Dedifferentiated amniotic fluid mesenchymal stem cell (primary cell): ENCODE measurements at regions not wholly inside any gene's neighbourhood (a gene's known extent, or its start where the extent isn't known, plus 50 kb on each side); places are given as distances from the start of the nearest gene placed in this dataset.

Source experiments
- DNase-seq: peaks from one replicate; pipeline ENCODE4 v3.0.0-alpha.2; 2016; ENCODE audit errors: extremely low spot score

GRCh38 chr10:110355141-110355831, 50.6 kb upstream of the SMNDC1 start:
- DNase-seq, result no peak

GRCh38 chr10:110355922-110356627, 51.4 kb upstream of the SMNDC1 start:
- no peak for DNase-seq

GRCh38 chr10:110356628-110357245, 52.0 kb upstream of the SMNDC1 start:
- no peak for DNase-seq

GRCh38 chr10:110357252-110357780, 52.6 kb upstream of the SMNDC1 start:
- DNase-seq, result peak; percentile 80

- DNase-seq, result no peak
These were observed 53.2 kb upstream of the SMNDC1 start for GRCh38 chr10:110357871-110358270.

GRCh38 chr10:110358278-110358677, 53.6 kb upstream of the SMNDC1 start:
- DNase-seq, result no peak

- DNase-seq, result no peak
These were observed 54.3 kb upstream of the SMNDC1 start for GRCh38 chr10:110358869-110359629.

- no peak for DNase-seq
These were observed 56.2 kb upstream of the SMNDC1 start for GRCh38 chr10:110360857-110361474.

GRCh38 chr10:110361800-110362456, 57.2 kb upstream of the SMNDC1 start:
- DNase-seq, result no peak

GRCh38 chr10:110363572-110364411, 59.1 kb upstream of the SMNDC1 start:
- no peak for DNase-seq

GRCh38 chr10:110364531-110364937, 59.8 kb upstream of the SMNDC1 start:
- DNase-seq, result no peak

GRCh38 chr10:110365356-110366143, 60.8 kb upstream of the SMNDC1 start:
- DNase-seq, result no peak

GRCh38 chr10:110366635-110367034, 61.9 kb upstream of the SMNDC1 start:
- DNase-seq, result no peak

- DNase-seq, result no peak
These were observed 63.3 kb upstream of the SMNDC1 start for GRCh38 chr10:110368002-110368401.

- no peak for DNase-seq
These were observed 63.8 kb upstream of the SMNDC1 start for GRCh38 chr10:110368556-110368955.

- no peak for DNase-seq
These were observed 65.3 kb upstream of the SMNDC1 start for GRCh38 chr10:110370006-110370405.

GRCh38 chr10:110372656-110373055, 67.9 kb upstream of the SMNDC1 start:
- no peak for DNase-seq

- DNase-seq, result no peak
These were observed 68.3 kb upstream of the SMNDC1 start for GRCh38 chr10:110373059-110373458.
